Ishikawa (cell line): ENCODE measurements at regions not wholly inside any gene's neighbourhood (a gene's known extent, or its start where the extent isn't known, plus 50 kb on each side); places are given as distances from the start of the nearest gene placed in this dataset.

Experiments used
- CEBPB ChIP-seq: IDR thresholded peaks from 2 replicates; pipeline ENCODE4 v1.6.1; 2012
- CREB1 ChIP-seq: IDR thresholded peaks from 2 replicates; pipeline ENCODE4 v1.6.1; 2012; ENCODE audit warnings: low read depth
- EP300 ChIP-seq: IDR thresholded peaks from 2 replicates; pipeline ENCODE4 v1.6.1; 2012; ENCODE audit warnings: borderline replicate concordance
- TAF1 ChIP-seq: IDR thresholded peaks from 2 replicates; pipeline ENCODE4 v1.6.1; 2012; ENCODE audit warnings: low read depth, mild to moderate bottlenecking
- TF ChIP-seq, protein P1 (sequence below): IDR thresholded peaks from 2 replicates; pipeline ENCODE4 v1.6.1; 2012

DNA sequence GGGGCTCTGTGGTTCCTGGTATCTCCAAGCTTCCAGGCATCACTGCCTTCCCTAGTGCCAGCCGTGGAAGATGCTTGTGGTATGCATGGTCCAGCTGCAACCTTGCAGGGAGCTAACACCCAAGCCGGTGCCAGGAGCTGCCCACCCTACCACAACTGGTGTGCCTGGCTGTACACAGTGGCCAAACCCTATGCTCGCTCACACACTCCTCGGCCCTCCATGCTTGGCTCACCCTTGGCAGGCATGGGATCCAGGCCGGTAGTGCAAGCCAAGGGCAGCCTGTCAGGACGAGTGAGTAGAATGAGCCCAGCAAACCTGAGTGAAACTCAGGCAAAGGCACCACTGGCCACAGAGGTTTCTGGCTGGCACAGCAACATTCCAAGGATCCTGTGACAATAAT is 1676.0 kb downstream of the SLITRK1 start:
- TF ChIP-seq CEBPB (no peak), EP300 (no peak), TAF1 (no peak), CREB1 (no peak)
- TF ChIP-seq, protein P1, sequence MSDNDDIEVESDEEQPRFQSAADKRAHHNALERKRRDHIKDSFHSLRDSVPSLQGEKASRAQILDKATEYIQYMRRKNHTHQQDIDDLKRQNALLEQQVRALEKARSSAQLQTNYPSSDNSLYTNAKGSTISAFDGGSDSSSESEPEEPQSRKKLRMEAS = no peak
